Spleen (tissue), 7 donors: ENCODE measurements at regions not wholly inside any gene's neighbourhood (a gene's known extent, or its start where the extent isn't known, plus 50 kb on each side); places are given as distances from the start of the nearest gene placed in this dataset.

Experiments
- POLR2A ChIP-seq, 3 donors: fragments of 450-650 bp; IDR thresholded peaks; one replicate each; pipeline ENCODE4 v1.5.1; 2017; ENCODE audit warnings: antibody characterized with exemption in 3 of 3, mild to moderate bottlenecking in 1 of 3
- TF ChIP-seq, protein P1 (sequence below), 11 experiments: fragments of 200-600 bp in 7 of 11; fragments of 450-650 bp in 4 of 11; sonication (generic) in 4 of 11; IDR thresholded peaks in 8 of 11; conservative IDR thresholded peaks in 3 of 11; 1 replicate in 7 of 11; 2 replicates in 4 of 11; pipeline versions ENCODE4 v1.4.0 to v1.8.0; 2016 to 2021; ENCODE audit warnings: antibody characterized with exemption in 11 of 11, inconsistent platforms in 4 of 11, mild to moderate bottlenecking in 1 of 11
- donor health status: DM: no; HTN: no; CAD: no; lungs with moderate emphysema.
- donor health status: DM: no; HTN: no; CAD: no.
- donor health status: DM: no; HTN: no; CAD: no.

DNA sequence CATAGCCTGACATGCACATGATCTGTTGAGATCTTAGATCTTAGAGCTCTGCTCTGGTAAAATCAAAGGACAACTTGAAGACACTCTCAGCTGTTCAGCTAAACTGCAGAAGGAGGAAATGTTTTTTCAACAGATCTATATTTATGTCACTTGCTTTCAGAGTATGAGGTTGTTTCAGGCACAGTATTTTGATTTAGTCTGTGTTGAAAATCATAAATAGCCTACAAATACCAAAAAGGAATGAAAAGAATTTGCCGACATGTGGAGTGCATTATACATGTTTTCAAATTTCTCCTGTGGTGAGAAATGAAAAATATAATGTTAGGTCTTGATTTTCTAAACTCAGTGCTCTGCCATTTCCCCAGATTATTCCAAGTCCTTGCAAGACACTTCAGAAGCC, 1118.4 kb downstream of the TBL1XR1 start:
- TF ChIP-seq, protein P1, sequence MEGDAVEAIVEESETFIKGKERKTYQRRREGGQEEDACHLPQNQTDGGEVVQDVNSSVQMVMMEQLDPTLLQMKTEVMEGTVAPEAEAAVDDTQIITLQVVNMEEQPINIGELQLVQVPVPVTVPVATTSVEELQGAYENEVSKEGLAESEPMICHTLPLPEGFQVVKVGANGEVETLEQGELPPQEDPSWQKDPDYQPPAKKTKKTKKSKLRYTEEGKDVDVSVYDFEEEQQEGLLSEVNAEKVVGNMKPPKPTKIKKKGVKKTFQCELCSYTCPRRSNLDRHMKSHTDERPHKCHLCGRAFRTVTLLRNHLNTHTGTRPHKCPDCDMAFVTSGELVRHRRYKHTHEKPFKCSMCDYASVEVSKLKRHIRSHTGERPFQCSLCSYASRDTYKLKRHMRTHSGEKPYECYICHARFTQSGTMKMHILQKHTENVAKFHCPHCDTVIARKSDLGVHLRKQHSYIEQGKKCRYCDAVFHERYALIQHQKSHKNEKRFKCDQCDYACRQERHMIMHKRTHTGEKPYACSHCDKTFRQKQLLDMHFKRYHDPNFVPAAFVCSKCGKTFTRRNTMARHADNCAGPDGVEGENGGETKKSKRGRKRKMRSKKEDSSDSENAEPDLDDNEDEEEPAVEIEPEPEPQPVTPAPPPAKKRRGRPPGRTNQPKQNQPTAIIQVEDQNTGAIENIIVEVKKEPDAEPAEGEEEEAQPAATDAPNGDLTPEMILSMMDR (IDR thresholded peaks at IDR 0.05 in 8 of 11, conservative IDR thresholded peaks at IDR 0.05 in 3 of 11): no peak
- no peak for TF ChIP-seq POLR2A (IDR thresholded peaks at IDR 0.05)
